Effector CD4-positive, alpha-beta T cell (primary cell): ENCODE measurements at regions not wholly inside any gene's neighbourhood (a gene's known extent, or its start where the extent isn't known, plus 50 kb on each side); places are given as distances from the start of the nearest gene placed in this dataset.
"Not testable (repeated sequence)": the region's sequence is repeated elsewhere in the genome, so short reads cannot be mapped to it uniquely, and the experiment has no call there.

Experiments used
- DNase-seq: peaks from one replicate; pipeline ENCODE4 v3.0.0-alpha.2; 2020

DNA sequence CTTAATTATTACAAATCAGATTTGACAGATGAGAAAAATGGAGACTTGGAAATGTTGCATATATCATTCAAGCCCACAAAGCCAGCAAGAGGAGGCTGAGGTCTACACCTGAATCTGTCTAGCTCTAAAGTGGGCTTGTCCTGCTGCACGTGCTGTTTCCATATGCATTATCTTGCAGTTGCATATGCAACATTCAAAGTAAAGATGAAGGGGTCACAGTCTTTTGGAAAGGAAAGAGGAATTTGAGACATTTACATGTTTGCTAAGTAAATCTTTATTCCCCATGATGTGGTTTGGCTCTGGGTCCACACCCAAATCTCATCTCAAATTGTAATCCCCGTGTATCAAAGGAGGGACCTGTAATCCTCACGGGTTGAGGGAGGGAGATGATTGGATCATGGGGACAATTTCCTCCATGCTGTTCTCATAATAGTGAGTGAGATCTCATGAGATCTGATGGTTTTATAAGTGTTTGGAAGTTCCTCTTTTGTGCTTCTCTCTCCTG lies 98.3 kb downstream of the BACH1 start:
- DNase-seq: no peak

- no peak for DNase-seq
These were observed 104.6 kb downstream of the BACH1 start for GRCh38 chr21:29403301-29403700.

DNA sequence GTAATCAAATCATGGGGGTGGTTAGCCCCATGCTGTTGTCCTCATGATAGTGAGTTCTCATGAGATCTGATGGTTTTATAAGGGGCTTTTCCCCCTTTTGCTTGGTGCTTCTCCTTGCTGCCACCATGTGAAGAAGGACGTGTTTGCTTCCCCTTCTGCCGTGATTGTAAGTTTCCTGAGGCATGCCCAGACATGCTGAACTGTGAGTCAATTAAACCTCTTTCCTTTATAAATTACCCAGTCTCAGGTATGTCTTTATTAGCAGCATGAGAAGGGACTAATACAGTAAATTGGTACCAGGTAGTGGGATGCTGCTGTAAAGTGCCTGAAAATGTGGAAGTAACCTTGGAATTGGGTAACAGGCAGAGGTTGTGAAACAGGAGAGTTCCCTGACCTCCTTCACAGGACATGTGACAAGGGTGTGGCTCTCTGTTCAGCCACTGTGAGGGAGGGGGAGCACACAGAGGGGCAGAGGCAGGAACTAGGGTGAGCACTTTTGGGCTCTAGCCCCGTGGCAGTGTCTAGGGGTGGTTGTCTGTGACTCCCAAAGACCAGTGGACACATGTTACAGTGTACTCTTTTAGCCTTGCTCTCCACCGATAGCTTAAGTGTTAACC lies 105.3 kb downstream of the BACH1 start:
- no peak for DNase-seq

DNA sequence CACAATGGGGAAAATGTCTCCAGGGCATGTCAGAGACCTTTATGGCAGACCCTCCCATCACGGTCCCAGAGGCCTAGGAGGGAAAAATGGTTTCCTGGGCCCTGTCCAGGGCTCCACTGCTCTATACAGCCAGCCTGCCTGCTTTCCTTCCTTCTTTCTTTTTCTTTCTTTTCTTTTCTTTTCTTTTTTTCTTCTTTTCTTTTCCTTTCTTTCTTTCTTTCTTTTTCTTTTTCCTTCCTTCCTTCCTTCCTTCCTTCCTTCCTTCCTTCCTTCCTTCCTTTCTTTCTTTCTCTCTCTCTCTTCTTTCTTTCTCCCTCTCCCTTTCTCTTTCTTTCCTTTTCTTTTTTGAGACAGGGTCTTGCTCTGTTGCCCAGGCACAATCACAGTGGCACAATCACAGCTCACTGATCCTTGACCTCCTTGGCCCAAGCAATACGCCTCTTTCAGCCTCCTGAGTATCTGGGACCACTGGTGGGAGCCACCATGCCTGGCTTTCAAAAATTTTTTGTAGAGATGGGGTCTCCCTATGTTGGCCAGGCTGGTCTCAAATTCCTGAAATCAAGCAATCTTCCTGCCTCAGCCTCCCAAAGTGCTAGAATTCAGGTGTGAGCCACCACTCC lies 106.9 kb downstream of the BACH1 start:
- DNase-seq: no peak

DNA sequence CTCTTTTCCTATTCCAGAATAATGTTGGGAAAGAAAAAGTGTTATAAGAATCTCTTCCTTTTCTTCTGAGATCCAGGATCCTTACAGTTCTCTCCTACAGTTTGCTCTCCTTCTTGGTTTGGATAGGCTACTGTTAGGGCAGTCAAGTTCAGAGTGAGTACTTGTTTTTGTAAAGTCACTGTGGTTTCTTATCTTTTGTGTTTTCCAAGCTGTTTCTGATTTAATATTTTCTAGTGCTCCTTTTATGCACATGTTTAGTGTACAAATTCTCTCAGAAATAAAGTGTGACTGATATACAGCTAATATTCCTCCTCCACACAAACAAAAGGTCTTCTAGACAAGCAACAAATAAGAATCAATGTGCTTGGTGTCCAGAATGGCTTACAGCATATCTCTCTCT lies 107.7 kb downstream of the BACH1 start:
- no peak for DNase-seq

DNA sequence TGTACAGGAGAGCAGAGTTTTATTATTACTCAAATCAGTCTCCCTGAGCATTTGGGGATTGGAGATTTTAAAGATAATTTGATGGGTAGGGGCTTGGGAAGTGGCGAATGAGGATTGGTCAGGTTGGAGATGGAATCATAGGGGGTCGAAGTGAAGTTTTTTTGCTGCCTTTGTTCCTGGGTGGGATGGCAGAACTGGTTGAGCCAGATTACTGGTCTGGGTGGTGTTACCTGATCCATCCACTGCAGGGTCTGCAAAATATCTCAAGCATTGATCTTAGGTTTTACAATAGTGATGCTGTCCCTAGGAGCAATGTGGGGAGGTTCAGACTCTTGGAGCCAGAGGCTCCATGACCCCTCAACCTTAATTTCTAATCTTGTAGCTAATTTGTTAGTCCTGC lies 108.8 kb downstream of the BACH1 start:
- DNase-seq: no peak

DNA sequence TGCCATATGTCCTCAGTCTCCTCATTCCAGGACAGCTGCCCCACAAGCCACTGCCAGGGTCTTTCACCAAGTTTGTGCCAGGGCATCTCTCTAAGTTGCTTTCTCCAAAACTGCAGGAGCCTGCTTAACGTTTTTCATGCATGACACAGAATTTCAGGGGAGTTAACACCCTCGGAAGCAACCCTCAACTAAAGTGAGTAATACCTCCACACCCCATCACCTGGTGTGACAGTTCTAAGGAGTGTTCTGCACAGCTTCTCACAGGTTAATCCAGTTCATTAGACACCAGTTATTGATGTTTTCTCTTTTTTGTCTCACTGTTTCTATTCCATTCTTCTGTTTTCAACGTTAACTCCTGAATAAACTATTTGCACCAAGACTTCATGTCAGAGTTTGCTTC lies 115.0 kb downstream of the BACH1 start:
- DNase-seq: no peak

DNA sequence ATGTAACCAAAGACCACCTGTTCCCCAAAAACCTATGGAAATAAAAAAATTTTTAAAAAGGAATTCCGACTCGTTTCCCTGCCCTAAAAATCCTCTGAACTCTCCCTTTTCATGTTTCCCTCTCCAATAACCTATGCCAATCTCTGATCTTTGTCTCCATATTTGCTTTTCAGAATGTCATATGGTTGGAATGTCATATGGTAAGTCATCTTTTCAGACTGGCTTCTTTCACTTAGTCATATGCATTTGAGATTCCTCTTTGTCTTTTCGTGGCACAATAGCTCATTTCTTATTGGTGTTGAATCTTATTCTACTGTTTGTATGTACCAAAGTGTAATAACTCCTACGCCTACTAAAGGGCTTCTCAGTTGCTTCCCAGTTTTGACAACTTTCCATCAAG lies 117.5 kb downstream of the BACH1 start:
- no peak for DNase-seq

- DNase-seq: no peak
These were observed 120.1 kb downstream of the BACH1 start for GRCh38 chr21:29418813-29419212.

GRCh38 chr21:29419422-29419821 lies 120.7 kb downstream of the BACH1 start:
- DNase-seq: no peak

- DNase-seq: no peak
These were observed 124.6 kb downstream of the BACH1 start for GRCh38 chr21:29423099-29423870.

DNA sequence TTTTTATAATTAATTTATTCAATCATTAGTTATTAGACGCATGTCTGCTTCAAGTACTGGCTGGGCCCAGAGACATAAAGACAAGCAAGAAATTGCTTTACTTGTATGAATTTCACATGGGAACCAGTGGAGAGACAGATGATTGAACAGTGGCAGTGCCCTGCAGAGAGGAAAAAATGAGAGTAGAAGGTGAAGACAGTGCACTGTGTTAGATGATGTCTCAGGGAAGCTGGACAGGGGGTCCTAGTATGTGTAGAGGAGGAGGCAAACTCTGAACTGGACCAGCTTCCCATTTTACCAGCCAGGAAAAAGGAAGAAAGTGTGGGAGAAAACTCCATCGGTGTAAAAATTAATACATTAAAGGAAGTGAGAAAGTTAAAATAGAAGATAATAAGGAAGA lies 126.0 kb downstream of the BACH1 start:
- DNase-seq: no peak

DNA sequence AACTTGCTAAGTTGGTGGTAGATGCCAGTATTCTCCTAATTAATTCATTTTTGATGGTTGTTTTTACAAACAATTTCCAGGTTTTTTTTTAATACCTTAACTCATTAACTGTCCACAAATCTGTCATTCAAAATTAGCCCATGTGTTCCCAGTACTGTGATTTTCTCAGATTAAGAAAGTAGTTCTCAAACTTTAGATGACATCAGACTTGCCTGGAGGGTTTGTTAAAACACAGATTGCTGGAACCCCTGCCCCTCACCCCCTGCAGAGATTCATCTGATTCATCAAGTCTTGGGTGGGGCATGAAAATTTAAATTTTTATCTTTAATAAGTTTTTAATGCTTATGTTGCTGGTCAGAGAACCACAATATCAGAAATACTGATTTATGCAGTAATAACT lies 130.5 kb downstream of the BACH1 start:
- DNase-seq: no peak

DNA sequence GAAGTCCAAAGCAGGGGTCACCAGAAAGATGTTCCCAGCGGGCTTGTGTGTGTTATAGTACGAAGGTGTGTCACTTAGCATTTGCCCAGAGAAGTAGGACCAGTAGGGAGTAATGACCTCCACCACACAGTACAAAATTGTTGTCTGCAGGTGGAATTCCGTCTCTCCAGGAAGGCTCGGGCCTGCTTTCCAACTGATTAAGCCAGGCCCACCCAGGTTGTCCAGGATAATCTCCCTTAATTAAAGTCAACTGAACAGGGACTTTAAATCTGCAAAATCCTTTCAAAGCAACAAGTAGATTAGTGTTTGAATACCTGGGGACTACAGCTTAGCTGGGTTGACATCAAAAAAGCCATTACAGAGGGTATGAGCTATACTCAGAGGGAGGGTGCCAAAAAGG lies 131.3 kb downstream of the BACH1 start:
- DNase-seq: no peak

GRCh38 chr21:29430576-29430975 lies 131.9 kb downstream of the BACH1 start:
- no peak for DNase-seq

DNA sequence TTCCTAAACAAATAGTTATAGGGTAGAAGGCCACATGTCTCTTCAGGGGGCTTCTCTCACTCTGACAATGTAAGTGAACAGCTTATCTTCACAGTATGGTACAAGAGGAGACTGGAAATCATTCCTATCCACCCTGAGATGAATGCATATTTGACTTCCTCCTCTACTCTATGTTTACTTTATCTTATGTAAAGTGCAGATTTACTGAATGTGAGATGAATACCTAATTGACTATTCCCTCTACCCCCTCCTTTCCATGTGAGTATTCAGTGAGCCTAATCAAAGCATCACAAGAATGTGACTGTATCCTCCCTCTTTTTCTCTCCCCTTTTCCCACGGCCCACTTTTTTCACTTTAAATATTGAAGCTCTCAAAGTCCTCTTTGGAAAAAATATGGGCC lies 132.5 kb downstream of the BACH1 start:
- no peak for DNase-seq

GRCh38 chr21:29431680-29432079 lies 133.0 kb downstream of the BACH1 start:
- no peak for DNase-seq

DNA sequence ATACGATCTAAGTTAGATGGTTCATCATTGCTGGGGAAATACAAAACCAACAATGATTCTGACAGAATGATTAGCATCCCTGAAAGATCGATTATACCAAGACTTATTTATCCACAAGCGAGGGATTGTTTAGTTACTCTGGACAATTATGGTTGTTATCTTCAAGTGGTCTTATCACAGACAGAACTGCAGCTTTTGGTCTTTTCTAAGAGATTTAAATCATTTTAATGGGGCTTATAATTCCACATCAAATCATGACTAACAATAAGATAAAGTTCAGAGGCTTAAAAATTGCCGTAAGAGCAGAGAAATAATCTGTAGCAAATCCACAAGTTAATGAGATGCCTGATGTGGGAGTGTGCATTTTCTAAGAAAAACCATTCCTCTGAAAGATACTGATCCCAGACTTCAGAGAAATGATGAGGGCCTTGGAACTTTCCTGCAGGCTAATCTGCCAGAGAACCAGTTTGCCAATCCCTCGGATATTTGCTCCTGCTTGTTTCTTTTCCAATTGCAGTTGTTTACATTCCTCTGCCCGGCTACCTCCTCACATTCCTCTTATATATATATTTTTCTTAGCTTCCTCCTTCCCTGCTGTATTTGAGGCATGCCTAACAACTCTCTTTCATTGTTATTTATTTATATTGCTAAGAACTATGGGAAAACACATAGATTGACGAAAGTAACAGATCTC lies 134.8 kb downstream of the BACH1 start:
- no peak for DNase-seq

DNA sequence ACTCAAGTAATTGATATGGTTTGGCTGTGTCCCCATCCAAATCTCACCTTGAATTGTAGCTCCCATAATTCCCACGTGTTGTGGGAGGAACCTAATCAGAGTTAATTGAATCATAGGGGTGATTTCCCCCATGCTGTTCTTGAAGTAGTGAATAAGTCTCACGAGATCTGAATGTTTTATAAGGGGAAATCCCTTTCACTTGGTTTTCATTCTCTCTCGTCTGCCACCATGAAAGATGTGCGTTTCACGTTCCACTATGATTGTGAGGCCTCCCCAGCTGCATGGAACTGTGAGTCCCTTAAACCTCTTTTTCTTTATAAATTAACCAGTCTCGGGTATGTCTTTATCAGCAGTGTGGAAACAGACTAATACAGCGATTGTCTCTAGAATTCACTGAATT lies 135.4 kb downstream of the BACH1 start:
- no peak for DNase-seq

- DNase-seq: not testable (repeated sequence)
These were observed 136.3 kb downstream of the BACH1 start for GRCh38 chr21:29434982-29435381.

DNA sequence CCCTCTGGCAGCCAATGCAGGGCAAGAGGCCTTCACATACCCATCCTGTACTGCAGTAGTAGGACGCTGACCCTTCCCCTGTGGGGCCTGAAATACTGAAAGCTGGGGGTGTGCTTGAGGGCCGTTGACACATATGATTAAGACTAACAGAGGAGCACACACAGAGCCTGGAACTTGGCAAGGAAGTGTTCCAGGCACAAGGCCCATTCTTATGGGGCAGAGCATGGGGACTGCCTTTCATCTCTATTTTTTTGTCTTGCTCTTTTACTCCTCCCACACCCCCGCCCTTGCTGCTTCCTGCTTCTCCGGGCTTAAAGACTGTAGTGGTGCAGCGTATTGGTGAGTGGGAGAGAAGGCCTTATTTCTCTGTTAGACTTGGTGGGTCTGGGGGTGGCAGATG lies 137.4 kb downstream of the BACH1 start:
- peak; percentile 23 for DNase-seq

GRCh38 chr21:29436650-29437049 lies 137.9 kb downstream of the BACH1 start:
- no peak for DNase-seq

DNA sequence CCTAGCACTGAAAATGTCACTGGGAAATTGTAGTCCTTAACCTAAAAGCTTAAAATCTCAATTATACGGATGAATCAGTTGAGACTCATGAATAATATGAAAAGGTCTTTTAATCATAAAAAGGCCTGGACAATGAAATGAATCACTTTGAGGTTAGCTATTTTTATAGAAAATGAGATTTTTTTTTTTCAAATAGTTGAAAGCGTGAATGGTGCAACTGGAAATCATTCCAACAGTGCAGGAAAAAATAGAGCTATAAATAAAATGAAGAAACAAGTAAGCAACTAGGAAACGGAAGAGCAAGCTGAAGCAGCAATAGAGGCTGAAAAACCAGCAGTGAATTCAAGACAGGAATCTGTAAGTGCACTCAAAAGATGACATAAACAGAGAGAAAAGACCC lies 142.9 kb downstream of the BACH1 start:
- no peak for DNase-seq
